ENCODE measurements at regions not wholly inside any gene's neighbourhood (a gene's known extent, or its start where the extent isn't known, plus 50 kb on each side); places are given as distances from the start of the nearest gene placed in this dataset.

- H3K36me3 Mint-ChIP-seq (ENCODE audit: insufficient read depth) = no peaks in the 10 kb centered on the region
- H3K27ac Mint-ChIP-seq = no peak overlapping the region
- no peak overlapping the region for H3K4me3 Mint-ChIP-seq (ENCODE audit: low read depth)
- no peak for TF ChIP-seq CTCF (IDR thresholded peaks at IDR 0.05; ENCODE audit: unreplicated experiment)
- H3K4me1 Mint-ChIP-seq (ENCODE audit: low read depth) = peaks cover 18% of the 10 kb centered on the region
- H3K9me3 Mint-ChIP-seq (ENCODE audit: low read depth) = no peaks in the 10 kb centered on the region
- peaks cover 31% of the 10 kb centered on the region for H3K27me3 Mint-ChIP-seq
- DNase-seq (ENCODE audit: low spot score, unreplicated experiment) = no peak
These were observed 402.8 kb upstream of the SALL1 start for GRCh38 chr16:51553910-51554309.

GRCh38 chr16:51553314-51553713 lies 402.2 kb upstream of the SALL1 start:
- peaks cover 29% of the 10 kb centered on the region for H3K27me3 Mint-ChIP-seq
- no peak for DNase-seq (ENCODE audit: low spot score, unreplicated experiment)
- no peak overlapping the region for H3K4me3 Mint-ChIP-seq (ENCODE audit: low read depth)
- no peaks in the 10 kb centered on the region for H3K9me3 Mint-ChIP-seq (ENCODE audit: low read depth)
- H3K27ac Mint-ChIP-seq = no peak overlapping the region
- TF ChIP-seq CTCF (IDR thresholded peaks at IDR 0.05; ENCODE audit: unreplicated experiment) = no peak
- H3K36me3 Mint-ChIP-seq (ENCODE audit: insufficient read depth) = no peaks in the 10 kb centered on the region
- peaks cover 18% of the 10 kb centered on the region for H3K4me1 Mint-ChIP-seq (ENCODE audit: low read depth)

GRCh38 chr16:51550800-51551347 lies 399.8 kb upstream of the SALL1 start:
- Mint-ChIP-seq H3K36me3 (ENCODE audit: insufficient read depth) (no peaks in the 10 kb centered on the region), H3K27ac (no peak overlapping the region), H3K4me1 (ENCODE audit: low read depth) (peaks cover 20% of the 10 kb centered on the region), H3K27me3 (peaks cover 23% of the 10 kb centered on the region), H3K4me3 (ENCODE audit: low read depth) (no peak overlapping the region), H3K9me3 (ENCODE audit: low read depth) (no peaks in the 10 kb centered on the region)
- TF ChIP-seq CTCF (IDR thresholded peaks at IDR 0.05; ENCODE audit: unreplicated experiment) = no peak
- DNase-seq (ENCODE audit: low spot score, unreplicated experiment) = no peak

- Mint-ChIP-seq H3K27me3 (peaks cover 26% of the 10 kb centered on the region), H3K4me1 (ENCODE audit: low read depth) (peaks cover 28% of the 10 kb centered on the region), H3K27ac (no peak overlapping the region), H3K4me3 (ENCODE audit: low read depth) (no peak overlapping the region), H3K36me3 (ENCODE audit: insufficient read depth) (no peaks in the 10 kb centered on the region), H3K9me3 (ENCODE audit: low read depth) (no peaks in the 10 kb centered on the region)
- no peak for DNase-seq (ENCODE audit: low spot score, unreplicated experiment)
- no peak for TF ChIP-seq CTCF (IDR thresholded peaks at IDR 0.05; ENCODE audit: unreplicated experiment)
These were observed 398.8 kb upstream of the SALL1 start for GRCh38 chr16:51549836-51550235.

GRCh38 chr16:51545951-51546350 lies 394.9 kb upstream of the SALL1 start:
- H3K4me3 Mint-ChIP-seq (ENCODE audit: low read depth) = no peak overlapping the region

More at GRCh38 chr16:51545951-51546350, 394.9 kb upstream of the SALL1 start:
- Mint-ChIP-seq H3K27me3 (peaks cover 34% of the 10 kb centered on the region), H3K9me3 (ENCODE audit: low read depth) (no peaks in the 10 kb centered on the region), H3K36me3 (ENCODE audit: insufficient read depth) (no peaks in the 10 kb centered on the region), H3K4me1 (ENCODE audit: low read depth) (peaks cover 38% of the 10 kb centered on the region), H3K27ac (no peak overlapping the region)
- DNase-seq (ENCODE audit: low spot score, unreplicated experiment) = no peak
- no peak for TF ChIP-seq CTCF (IDR thresholded peaks at IDR 0.05; ENCODE audit: unreplicated experiment)
